Transverse colon (tissue), 3 donors: ENCODE measurements at regions not wholly inside any gene's neighbourhood (a gene's known extent, or its start where the extent isn't known, plus 50 kb on each side); places are given as distances from the start of the nearest gene placed in this dataset.

Experiments used
- POLR2A ChIP-seq: fragments of 450-650 bp; IDR thresholded peaks from one replicate; pipeline ENCODE4 v1.6.1; 2016; ENCODE audit warnings: antibody characterized with exemption, mild to moderate bottlenecking, moderate library complexity
- TF ChIP-seq, protein P1 (sequence below), 5 experiments: fragments of 200-600 bp in 3 of 5; fragments of 450-650 bp in 2 of 5; sonication (generic) in 3 of 5; IDR thresholded peaks; 1 replicate in 2 of 5; 2 replicates in 3 of 5; pipeline ENCODE4 v1.5.1; 2016 to 2017; ENCODE audit warnings: antibody characterized with exemption in 5 of 5, inconsistent platforms in 3 of 5, mild to moderate bottlenecking in 2 of 5, moderate library complexity in 1 of 5

- TF ChIP-seq POLR2A: no peak
- TF ChIP-seq, protein P1, sequence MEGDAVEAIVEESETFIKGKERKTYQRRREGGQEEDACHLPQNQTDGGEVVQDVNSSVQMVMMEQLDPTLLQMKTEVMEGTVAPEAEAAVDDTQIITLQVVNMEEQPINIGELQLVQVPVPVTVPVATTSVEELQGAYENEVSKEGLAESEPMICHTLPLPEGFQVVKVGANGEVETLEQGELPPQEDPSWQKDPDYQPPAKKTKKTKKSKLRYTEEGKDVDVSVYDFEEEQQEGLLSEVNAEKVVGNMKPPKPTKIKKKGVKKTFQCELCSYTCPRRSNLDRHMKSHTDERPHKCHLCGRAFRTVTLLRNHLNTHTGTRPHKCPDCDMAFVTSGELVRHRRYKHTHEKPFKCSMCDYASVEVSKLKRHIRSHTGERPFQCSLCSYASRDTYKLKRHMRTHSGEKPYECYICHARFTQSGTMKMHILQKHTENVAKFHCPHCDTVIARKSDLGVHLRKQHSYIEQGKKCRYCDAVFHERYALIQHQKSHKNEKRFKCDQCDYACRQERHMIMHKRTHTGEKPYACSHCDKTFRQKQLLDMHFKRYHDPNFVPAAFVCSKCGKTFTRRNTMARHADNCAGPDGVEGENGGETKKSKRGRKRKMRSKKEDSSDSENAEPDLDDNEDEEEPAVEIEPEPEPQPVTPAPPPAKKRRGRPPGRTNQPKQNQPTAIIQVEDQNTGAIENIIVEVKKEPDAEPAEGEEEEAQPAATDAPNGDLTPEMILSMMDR (IDR thresholded peaks at IDR 0.05): no peak
Measured at GRCh38 chr11:28490773-28491382, 382.7 kb downstream of the METTL15 start.
